ENCODE measurements at regions not wholly inside any gene's neighbourhood (a gene's known extent, or its start where the extent isn't known, plus 50 kb on each side); places are given as distances from the start of the nearest gene placed in this dataset.
A peak's percentile ranks its signal among the peaks of the same experiment; 100 is the strongest.

DNA sequence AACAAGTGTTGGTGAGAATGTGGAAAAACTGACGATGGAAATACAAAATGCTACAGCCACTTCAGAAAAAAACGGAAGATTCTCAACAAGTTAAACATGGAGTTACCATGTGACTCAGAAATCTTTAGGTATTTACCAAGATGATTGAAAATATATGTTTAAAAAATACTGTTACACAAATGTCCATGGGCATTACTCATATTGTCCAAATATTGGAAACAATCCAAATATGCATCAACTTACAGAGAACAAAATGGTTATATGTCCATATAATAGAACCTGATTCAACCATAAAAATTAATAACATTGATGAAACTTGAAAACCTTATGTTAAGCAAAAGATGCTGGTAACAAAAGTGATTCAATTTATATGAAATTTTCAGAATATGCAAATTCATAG, 1057.7 kb upstream of the TMEM132C start:
- Histone ChIP-seq H3K27me3 (ENCODE audit: control insufficient read depth in 3 of 3, insufficient read depth in 3 of 3, low read length in 2 of 3) (no peaks in the 10 kb centered on the region), H3K9me3 (ENCODE audit: control insufficient read depth in 4 of 4, insufficient read depth in 3 of 4, low read length in 3 of 4) (peaks cover 0 to 3% (median 0%) of the 10 kb centered on the region in 4 donors), H3K36me3 (ENCODE audit: control insufficient read depth in 4 of 4, insufficient read depth in 4 of 4, low read length in 4 of 4) (no peaks in the 10 kb centered on the region), H3K9ac (ENCODE audit: insufficient read depth in 1 of 2, low read length in 2 of 2) (no peak overlapping the region), H3K4me3 (no peak overlapping the region), H3K4me1 (ENCODE audit: control insufficient read depth in 5 of 5, insufficient read depth in 5 of 5, low read length in 5 of 5) (no peaks in the 10 kb centered on the region), H3K27ac (ENCODE audit: low read depth in 1 of 2, low read length in 1 of 2) (no peak overlapping the region)
- TF ChIP-seq, protein P1, sequence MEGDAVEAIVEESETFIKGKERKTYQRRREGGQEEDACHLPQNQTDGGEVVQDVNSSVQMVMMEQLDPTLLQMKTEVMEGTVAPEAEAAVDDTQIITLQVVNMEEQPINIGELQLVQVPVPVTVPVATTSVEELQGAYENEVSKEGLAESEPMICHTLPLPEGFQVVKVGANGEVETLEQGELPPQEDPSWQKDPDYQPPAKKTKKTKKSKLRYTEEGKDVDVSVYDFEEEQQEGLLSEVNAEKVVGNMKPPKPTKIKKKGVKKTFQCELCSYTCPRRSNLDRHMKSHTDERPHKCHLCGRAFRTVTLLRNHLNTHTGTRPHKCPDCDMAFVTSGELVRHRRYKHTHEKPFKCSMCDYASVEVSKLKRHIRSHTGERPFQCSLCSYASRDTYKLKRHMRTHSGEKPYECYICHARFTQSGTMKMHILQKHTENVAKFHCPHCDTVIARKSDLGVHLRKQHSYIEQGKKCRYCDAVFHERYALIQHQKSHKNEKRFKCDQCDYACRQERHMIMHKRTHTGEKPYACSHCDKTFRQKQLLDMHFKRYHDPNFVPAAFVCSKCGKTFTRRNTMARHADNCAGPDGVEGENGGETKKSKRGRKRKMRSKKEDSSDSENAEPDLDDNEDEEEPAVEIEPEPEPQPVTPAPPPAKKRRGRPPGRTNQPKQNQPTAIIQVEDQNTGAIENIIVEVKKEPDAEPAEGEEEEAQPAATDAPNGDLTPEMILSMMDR (IDR thresholded peaks at IDR 0.05; ENCODE audit: control extremely low read depth, extremely low read depth), result no peak
- no peak for DNase-seq
- WGBS, 2 donors, result 90 to 94% methylated on average over 2 of the region's 2 CpGs
- ATAC-seq (ENCODE audit: insufficient read depth, low FRiP score), result no peak

DNA sequence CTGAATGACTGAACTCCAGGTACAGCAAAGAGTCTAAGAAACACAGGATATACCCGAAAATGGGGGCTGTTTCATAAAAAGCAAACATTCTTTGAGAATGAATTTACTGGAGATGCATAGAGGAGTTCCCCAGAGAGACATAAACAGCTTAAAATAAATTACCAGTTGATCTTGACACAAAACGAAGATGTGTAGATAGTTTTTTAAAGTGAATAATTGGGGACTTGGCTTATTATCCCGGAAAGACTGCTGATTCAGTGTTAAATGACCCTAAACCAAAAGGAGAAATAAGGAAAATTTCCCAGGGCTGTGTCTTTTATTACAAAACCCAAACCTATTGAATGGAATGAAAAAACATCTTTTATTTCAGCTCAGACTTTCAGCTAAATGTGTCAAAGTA, 1052.8 kb upstream of the TMEM132C start:
- no peaks in the 10 kb centered on the region for H3K36me3 ChIP-seq (ENCODE audit: control insufficient read depth in 4 of 4, insufficient read depth in 4 of 4, low read length in 4 of 4)
- no peaks in the 10 kb centered on the region for H3K4me1 ChIP-seq (ENCODE audit: control insufficient read depth in 5 of 5, insufficient read depth in 5 of 5, low read length in 5 of 5)
- no peak for DNase-seq
- H3K9ac ChIP-seq (ENCODE audit: insufficient read depth in 1 of 2, low read length in 2 of 2), result no peak overlapping the region
- H3K9me3 ChIP-seq (ENCODE audit: control insufficient read depth in 4 of 4, insufficient read depth in 3 of 4, low read length in 3 of 4), result peaks cover 0 to 3% (median 0%) of the 10 kb centered on the region in 4 donors
- TF ChIP-seq, protein P1 (IDR thresholded peaks at IDR 0.05; ENCODE audit: control extremely low read depth, extremely low read depth), result no peak
- WGBS, 2 donors, result 60 to 79% methylated on average over 3 of the region's 3 CpGs
- no peaks in the 10 kb centered on the region for H3K27me3 ChIP-seq (ENCODE audit: control insufficient read depth in 3 of 3, insufficient read depth in 3 of 3, low read length in 2 of 3)
- ATAC-seq (ENCODE audit: insufficient read depth, low FRiP score), result no peak
- no peak overlapping the region for H3K4me3 ChIP-seq
- H3K27ac ChIP-seq (ENCODE audit: low read depth in 1 of 2, low read length in 1 of 2), result no peak overlapping the region

DNA sequence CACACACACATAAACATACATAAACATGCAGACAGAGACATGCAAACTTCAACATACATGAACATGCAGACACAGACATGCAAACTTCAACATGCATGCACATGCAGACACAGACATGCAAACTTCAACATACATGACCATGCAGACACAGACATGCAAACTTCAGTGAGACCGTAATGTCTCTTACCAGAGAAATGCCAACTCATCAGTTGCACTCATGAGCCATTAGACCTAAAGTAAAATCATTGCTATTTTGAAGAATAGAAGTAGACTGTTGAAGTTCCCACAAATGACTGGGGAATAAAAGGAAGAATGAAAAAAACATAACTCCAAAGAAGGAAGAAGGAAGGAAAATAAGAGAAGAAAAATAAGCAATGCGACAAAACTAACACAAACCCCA, 1044.0 kb upstream of the TMEM132C start:
- no peak overlapping the region for H3K4me3 ChIP-seq
- H3K36me3 ChIP-seq (ENCODE audit: control insufficient read depth in 4 of 4, insufficient read depth in 4 of 4, low read length in 4 of 4), result no peaks in the 10 kb centered on the region
- no peak overlapping the region for H3K9ac ChIP-seq (ENCODE audit: insufficient read depth in 1 of 2, low read length in 2 of 2)
- no peak overlapping the region for H3K27ac ChIP-seq (ENCODE audit: low read depth in 1 of 2, low read length in 1 of 2)
- no peak for ATAC-seq (ENCODE audit: insufficient read depth, low FRiP score)
- DNase-seq, result no peak
- no peaks in the 10 kb centered on the region for H3K27me3 ChIP-seq (ENCODE audit: control insufficient read depth in 3 of 3, insufficient read depth in 3 of 3, low read length in 2 of 3)
- TF ChIP-seq, protein P1 (IDR thresholded peaks at IDR 0.05; ENCODE audit: control extremely low read depth, extremely low read depth), result no peak
- H3K9me3 ChIP-seq (ENCODE audit: control insufficient read depth in 4 of 4, insufficient read depth in 3 of 4, low read length in 3 of 4), result peaks cover 0 to 1% (median 0%) of the 10 kb centered on the region in 4 donors
- H3K4me1 ChIP-seq (ENCODE audit: control insufficient read depth in 5 of 5, insufficient read depth in 5 of 5, low read length in 5 of 5), result no peaks in the 10 kb centered on the region
- 90 to 99% methylated on average over 2 of the region's 2 CpGs for WGBS, 2 donors

DNA sequence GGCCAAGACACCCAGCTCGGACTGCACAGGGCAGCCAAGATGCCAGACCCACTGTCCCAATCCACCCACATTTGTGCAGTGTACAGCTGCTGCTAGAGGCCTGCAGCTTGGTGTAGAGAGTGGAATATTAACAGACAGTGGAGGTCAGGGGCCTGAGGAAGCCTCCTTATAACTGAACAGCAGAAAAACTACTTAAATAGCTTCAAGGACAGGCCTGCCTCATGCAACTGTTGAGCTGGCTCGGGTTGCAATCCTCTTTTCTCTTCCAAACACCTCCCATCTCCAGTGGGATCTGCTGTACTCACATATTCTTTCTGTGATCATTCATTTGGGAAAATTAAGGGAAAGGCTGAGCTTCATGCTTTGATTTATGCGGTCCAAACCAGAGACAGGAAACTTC, 1043.2 kb upstream of the TMEM132C start:
- DNase-seq, result no peak
- TF ChIP-seq, protein P1 (IDR thresholded peaks at IDR 0.05; ENCODE audit: control extremely low read depth, extremely low read depth), result no peak
- WGBS, 2 donors, result 56 to 58% methylated on average over 3 of the region's 3 CpGs

More for the DNA sequence above, 1043.2 kb upstream of the TMEM132C start:
- Histone ChIP-seq H3K27me3 (ENCODE audit: control insufficient read depth in 3 of 3, insufficient read depth in 3 of 3, low read length in 2 of 3) (no peaks in the 10 kb centered on the region), H3K27ac (ENCODE audit: low read depth in 1 of 2, low read length in 1 of 2) (no peak overlapping the region), H3K36me3 (ENCODE audit: control insufficient read depth in 4 of 4, insufficient read depth in 4 of 4, low read length in 4 of 4) (no peaks in the 10 kb centered on the region), H3K9me3 (ENCODE audit: control insufficient read depth in 4 of 4, insufficient read depth in 3 of 4, low read length in 3 of 4) (peaks cover 0 to 1% (median 0%) of the 10 kb centered on the region in 4 donors), H3K4me3 (peak overlapping the region; percentile 14), H3K9ac (ENCODE audit: insufficient read depth in 1 of 2, low read length in 2 of 2) (no peak overlapping the region), H3K4me1 (ENCODE audit: control insufficient read depth in 5 of 5, insufficient read depth in 5 of 5, low read length in 5 of 5) (no peaks in the 10 kb centered on the region)
- no peak for ATAC-seq (ENCODE audit: insufficient read depth, low FRiP score)
